NCI-H82 treated with DMSO at 0.1 percent for 48 hours (cell line): ENCODE measurements at regions not wholly inside any gene's neighbourhood (a gene's known extent, or its start where the extent isn't known, plus 50 kb on each side); places are given as distances from the start of the nearest gene placed in this dataset.
A peak's percentile ranks its signal among the peaks of the same experiment; 100 is the strongest.

Experiments
- DNase-seq: peaks from one replicate; lab custom pipeline; 2025; ENCODE audit not compliant: unreplicated experiment; lab: John Stamatoyannopoulos, UW

GRCh38 chr15:39456159-39456558 lies 124.7 kb upstream of the THBS1 start:
- no peak for DNase-seq

- DNase-seq = no peak
Observed at GRCh38 chr15:39456582-39457330, 124.1 kb upstream of the THBS1 start.

- DNase-seq = no peak
Observed at GRCh38 chr15:39458131-39458530, 122.7 kb upstream of the THBS1 start.

- DNase-seq = peak; percentile 89
Observed at GRCh38 chr15:39459548-39459947, 121.3 kb upstream of the THBS1 start.

GRCh38 chr15:39460748-39461147 lies 120.1 kb upstream of the THBS1 start:
- DNase-seq = no peak

GRCh38 chr15:39461536-39462130 lies 119.2 kb upstream of the THBS1 start:
- no peak for DNase-seq

GRCh38 chr15:39462691-39463090 lies 118.2 kb upstream of the THBS1 start:
- no peak for DNase-seq

GRCh38 chr15:39465843-39466749 lies 114.8 kb upstream of the THBS1 start:
- no peak for DNase-seq

GRCh38 chr15:39466750-39467105 lies 114.2 kb upstream of the THBS1 start:
- no peak for DNase-seq

- DNase-seq = no peak
Observed at GRCh38 chr15:39468331-39468730, 112.5 kb upstream of the THBS1 start.

- no peak for DNase-seq
Observed at GRCh38 chr15:39468828-39469227, 112.1 kb upstream of the THBS1 start.

GRCh38 chr15:39471785-39472574 lies 108.9 kb upstream of the THBS1 start:
- DNase-seq = no peak

- no peak for DNase-seq
Observed at GRCh38 chr15:39472621-39473297, 108.1 kb upstream of the THBS1 start.

GRCh38 chr15:39473298-39473947 lies 107.5 kb upstream of the THBS1 start:
- no peak for DNase-seq

- DNase-seq = no peak
Observed at GRCh38 chr15:39474657-39475056, 106.2 kb upstream of the THBS1 start.

- DNase-seq = no peak
Observed at GRCh38 chr15:39478996-39479395, 101.9 kb upstream of the THBS1 start.

- DNase-seq = no peak
Observed at GRCh38 chr15:39479911-39480310, 101.0 kb upstream of the THBS1 start.

GRCh38 chr15:39482459-39482858 lies 98.4 kb upstream of the THBS1 start:
- DNase-seq = no peak

GRCh38 chr15:39486621-39487457 lies 94.0 kb upstream of the THBS1 start:
- DNase-seq = no peak
